ENCODE measurements at regions not wholly inside any gene's neighbourhood (a gene's known extent, or its start where the extent isn't known, plus 50 kb on each side); places are given as distances from the start of the nearest gene placed in this dataset.

DNA sequence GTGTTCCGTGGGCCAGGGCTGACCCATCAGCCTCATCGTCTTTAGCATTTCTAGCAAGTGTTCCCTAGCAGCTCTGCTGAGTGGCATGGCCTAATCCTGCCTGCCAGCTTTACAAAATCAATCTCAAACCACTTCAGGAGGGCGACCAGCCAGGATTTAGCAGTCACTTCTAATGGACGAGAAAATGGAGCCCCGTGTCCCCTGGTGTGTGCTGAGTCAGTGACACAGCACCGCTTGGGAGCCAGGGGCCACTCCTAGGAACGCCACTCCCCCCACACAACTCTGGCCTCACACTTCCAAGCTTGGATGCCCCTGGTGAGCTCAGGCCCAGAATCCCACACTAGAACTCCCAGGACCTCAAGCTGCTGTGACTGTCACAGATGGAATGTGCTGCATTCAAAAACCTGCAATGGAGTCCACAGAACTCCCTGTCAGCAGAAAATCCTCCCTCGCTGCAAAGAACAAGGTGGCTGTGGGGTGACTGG is 311.2 kb upstream of the GATB start:
- H3K27ac ChIP-seq = no peak overlapping the region
- TF ChIP-seq ZFX (IDR thresholded peaks at IDR 0.05; ENCODE audit: borderline replicate concordance) = no peak
- TF ChIP-seq, protein P1, sequence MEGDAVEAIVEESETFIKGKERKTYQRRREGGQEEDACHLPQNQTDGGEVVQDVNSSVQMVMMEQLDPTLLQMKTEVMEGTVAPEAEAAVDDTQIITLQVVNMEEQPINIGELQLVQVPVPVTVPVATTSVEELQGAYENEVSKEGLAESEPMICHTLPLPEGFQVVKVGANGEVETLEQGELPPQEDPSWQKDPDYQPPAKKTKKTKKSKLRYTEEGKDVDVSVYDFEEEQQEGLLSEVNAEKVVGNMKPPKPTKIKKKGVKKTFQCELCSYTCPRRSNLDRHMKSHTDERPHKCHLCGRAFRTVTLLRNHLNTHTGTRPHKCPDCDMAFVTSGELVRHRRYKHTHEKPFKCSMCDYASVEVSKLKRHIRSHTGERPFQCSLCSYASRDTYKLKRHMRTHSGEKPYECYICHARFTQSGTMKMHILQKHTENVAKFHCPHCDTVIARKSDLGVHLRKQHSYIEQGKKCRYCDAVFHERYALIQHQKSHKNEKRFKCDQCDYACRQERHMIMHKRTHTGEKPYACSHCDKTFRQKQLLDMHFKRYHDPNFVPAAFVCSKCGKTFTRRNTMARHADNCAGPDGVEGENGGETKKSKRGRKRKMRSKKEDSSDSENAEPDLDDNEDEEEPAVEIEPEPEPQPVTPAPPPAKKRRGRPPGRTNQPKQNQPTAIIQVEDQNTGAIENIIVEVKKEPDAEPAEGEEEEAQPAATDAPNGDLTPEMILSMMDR (IDR thresholded peaks at IDR 0.05) = no peak

DNA sequence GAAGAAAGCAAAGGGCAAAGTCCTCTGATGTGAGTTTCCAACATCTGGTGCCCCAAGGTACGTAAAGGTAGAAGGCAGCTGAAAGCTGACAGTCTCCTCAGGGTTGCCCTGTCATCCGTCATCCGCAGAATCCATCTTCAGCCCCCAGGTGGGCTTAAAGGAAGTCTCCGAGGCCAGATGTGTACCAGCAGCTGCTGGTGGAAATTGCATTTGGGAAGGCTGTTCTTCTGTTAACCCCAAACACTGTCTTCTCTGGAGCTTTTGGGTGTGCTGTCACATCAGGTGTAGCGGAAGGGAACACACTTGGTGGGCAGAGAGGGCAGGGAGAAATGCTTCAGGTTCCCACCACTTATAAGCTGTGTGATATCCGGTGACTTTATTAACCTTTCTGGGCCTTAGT is 310.0 kb upstream of the GATB start:
- TF ChIP-seq, protein P1 (IDR thresholded peaks at IDR 0.05) = no peak
- no peak for TF ChIP-seq ZFX (IDR thresholded peaks at IDR 0.05; ENCODE audit: borderline replicate concordance)
- no peak overlapping the region for H3K27ac ChIP-seq

DNA sequence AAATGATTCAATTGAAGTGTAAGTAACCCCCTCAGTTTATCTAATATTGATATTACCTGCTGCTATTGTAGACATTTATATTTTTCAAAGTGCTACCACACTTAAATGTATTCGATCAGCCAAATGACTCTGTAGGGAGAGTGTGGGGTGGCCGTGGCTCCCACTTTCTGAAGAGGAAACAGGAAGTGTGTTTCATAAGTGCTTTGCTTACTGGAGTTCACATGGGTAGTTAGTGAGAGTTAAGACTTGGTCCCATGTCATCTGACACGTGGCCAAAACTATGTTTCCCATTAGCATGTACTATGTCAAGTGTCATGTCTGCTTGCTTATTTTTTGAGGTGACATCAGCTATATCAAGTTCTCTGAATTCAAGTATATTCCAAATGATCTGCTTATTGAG is 308.1 kb upstream of the GATB start:
- no peak overlapping the region for H3K27ac ChIP-seq
- no peak for TF ChIP-seq ZFX (IDR thresholded peaks at IDR 0.05; ENCODE audit: borderline replicate concordance)
- TF ChIP-seq, protein P1 (IDR thresholded peaks at IDR 0.05) = no peak

DNA sequence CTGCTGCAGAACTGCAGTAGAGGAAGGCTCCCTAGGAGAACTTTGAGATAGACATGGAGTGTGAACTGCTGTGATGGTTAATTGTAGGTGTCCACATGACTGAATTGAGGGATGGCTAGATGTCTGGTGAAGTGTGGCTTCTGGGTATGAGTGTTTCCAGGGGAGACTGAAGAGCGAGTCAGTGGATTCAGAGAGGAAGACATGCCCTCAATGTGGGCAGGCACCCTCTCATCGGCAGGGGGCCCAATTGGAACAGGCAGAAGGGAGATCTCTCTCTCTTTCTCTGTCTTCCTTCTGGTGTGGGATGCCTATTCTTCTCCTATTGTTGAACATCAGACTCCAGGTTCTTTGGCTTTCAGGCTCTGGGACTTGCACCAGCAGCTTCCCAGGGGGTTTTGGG is 304.7 kb upstream of the GATB start:
- TF ChIP-seq, protein P1 (IDR thresholded peaks at IDR 0.05) = no peak
- TF ChIP-seq ZFX (IDR thresholded peaks at IDR 0.05; ENCODE audit: borderline replicate concordance) = no peak
- no peak overlapping the region for H3K27ac ChIP-seq

DNA sequence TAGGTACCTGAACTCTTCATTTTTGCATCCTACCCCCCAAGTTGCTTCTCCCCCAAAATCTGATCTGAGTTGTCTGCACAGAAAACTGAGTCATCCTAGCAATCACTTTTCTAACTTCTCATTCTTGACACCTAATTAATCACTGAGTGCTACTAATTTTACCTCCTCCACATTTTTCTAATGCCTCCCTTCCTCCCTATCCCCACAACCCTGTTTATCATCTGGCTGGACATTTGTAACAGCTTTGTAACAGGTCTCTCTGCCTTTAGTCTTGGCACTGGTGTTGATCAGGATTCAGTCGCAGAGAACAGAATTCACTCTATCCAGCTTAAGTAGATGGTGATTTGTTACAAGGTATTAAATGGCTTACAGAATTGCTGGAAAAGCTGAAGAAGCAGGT is 303.9 kb upstream of the GATB start:
- H3K27ac ChIP-seq = no peak overlapping the region
- TF ChIP-seq, protein P1 (IDR thresholded peaks at IDR 0.05) = no peak
- no peak for TF ChIP-seq ZFX (IDR thresholded peaks at IDR 0.05; ENCODE audit: borderline replicate concordance)

DNA sequence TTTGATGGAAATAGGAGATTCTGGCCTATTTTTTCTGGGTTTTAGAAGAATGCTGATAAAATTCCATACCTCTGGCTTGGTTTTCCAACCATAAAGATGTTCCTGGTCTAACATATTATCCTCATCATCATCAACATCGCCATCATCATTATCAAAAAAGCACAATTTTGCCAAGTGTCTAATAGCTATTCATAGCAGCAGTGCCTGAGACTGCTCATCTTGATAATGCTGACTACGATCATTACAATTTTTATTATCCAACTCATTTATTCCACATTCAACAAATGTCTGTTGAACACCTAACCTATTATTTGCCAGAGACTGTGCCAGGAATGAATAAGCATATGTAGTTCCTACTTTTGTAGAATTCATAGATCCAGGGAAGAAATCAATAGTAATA is 303.5 kb upstream of the GATB start:
- TF ChIP-seq, protein P1 (IDR thresholded peaks at IDR 0.05) = no peak
- no peak for TF ChIP-seq ZFX (IDR thresholded peaks at IDR 0.05; ENCODE audit: borderline replicate concordance)
- H3K27ac ChIP-seq = no peak overlapping the region

DNA sequence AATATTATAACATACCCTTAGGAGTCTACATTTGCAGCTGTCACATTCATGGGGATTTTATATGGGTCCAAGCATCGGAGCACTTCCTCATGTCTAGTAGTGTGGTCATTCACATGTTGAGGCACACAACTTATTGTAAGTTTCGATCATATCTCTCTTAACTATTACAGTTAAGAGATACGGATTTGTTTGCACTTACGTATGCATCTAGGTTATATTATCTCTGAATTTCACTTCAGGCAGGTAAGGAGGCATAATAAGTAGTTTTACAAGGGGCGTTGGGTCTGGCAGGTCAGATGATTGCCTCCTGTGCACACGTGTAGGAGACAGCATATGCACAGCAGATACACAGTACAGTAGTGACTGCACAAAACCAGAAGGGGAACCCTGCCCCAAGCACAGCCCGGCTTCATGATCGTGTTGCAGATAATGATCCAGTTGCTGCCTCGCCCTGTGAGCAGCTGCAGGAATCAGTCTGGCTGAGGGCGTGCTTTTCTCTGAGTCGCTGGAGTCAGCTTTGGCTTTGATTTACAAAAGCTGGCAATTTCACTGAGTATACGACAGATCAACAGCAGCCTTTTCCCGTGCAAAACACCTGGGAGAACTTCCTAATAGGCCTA is 302.9 kb upstream of the GATB start:
- TF ChIP-seq, protein P1 (IDR thresholded peaks at IDR 0.05) = no peak
- no peak for TF ChIP-seq ZFX (IDR thresholded peaks at IDR 0.05; ENCODE audit: borderline replicate concordance)
- H3K27ac ChIP-seq = no peak overlapping the region

All from 22Rv1 (cell line).